Right atrium auricular region (tissue), 2 donors: ENCODE measurements at regions not wholly inside any gene's neighbourhood (a gene's known extent, or its start where the extent isn't known, plus 50 kb on each side); places are given as distances from the start of the nearest gene placed in this dataset.
"Not testable (repeated sequence)": the region's sequence is repeated elsewhere in the genome, so short reads cannot be mapped to it uniquely, and the experiment has no call there.

ENCODE experiments used
- DNase-seq: peaks from one replicate; pipeline ENCODE4 v3.0.0-alpha.2; 2019; ENCODE audit warnings: low spot score
- H3K27ac ChIP-seq, 2 donors: fragments of 200-600 bp; sonication (generic); 1 replicate in 1 of 2; 2 replicates in 1 of 2; pipeline ENCODE4 v1.5.1; 2016 to 2019
- H3K27me3 ChIP-seq, 2 donors: fragments of 200-600 bp; sonication (generic); one replicate each; pipeline versions ENCODE4 v1.5.1 to v1.6.0; 2017 to 2019
- H3K36me3 ChIP-seq: fragments of 200-600 bp; sonication (generic); one replicate; pipeline ENCODE4 v1.5.1; 2016
- H3K4me1 ChIP-seq, 2 donors: fragments of 200-600 bp; sonication (generic); one replicate each; pipeline versions ENCODE4 v1.5.1 to v1.6.0; 2017 to 2019
- H3K4me3 ChIP-seq, 2 donors: fragments of 200-600 bp; sonication (generic); 1 replicate in 1 of 2; 2 replicates in 1 of 2; pipeline ENCODE4 v1.5.1; 2017 to 2019; ENCODE audit warnings: mild to moderate bottlenecking in 1 of 2, moderate library complexity in 1 of 2
- H3K9me3 ChIP-seq, 2 donors: fragments of 200-600 bp; sonication (generic); one replicate each; pipeline ENCODE4 v1.5.1; 2019
- CTCF ChIP-seq, 2 donors: fragments of 200-600 bp; sonication (generic); IDR thresholded peaks; one replicate each; pipeline ENCODE4 v1.5.1; 2019; ENCODE audit warnings: antibody characterized with exemption in 2 of 2

GRCh38 chr6:25205629-25206028 is 73.5 kb upstream of the CARMIL1 start:
- H3K4me3 ChIP-seq, result no peak overlapping the region
- no peak overlapping the region for H3K27ac ChIP-seq
- H3K36me3 ChIP-seq, result no peaks in the 10 kb centered on the region
- H3K4me1 ChIP-seq, result no peaks in the 10 kb centered on the region
- no peaks in the 10 kb centered on the region for H3K27me3 ChIP-seq
- TF ChIP-seq CTCF (IDR thresholded peaks at IDR 0.05), result no peak
- DNase-seq, result no peak
- H3K9me3 ChIP-seq, result peaks cover 0 to 22% of the 10 kb centered on the region in 2 donors

DNA sequence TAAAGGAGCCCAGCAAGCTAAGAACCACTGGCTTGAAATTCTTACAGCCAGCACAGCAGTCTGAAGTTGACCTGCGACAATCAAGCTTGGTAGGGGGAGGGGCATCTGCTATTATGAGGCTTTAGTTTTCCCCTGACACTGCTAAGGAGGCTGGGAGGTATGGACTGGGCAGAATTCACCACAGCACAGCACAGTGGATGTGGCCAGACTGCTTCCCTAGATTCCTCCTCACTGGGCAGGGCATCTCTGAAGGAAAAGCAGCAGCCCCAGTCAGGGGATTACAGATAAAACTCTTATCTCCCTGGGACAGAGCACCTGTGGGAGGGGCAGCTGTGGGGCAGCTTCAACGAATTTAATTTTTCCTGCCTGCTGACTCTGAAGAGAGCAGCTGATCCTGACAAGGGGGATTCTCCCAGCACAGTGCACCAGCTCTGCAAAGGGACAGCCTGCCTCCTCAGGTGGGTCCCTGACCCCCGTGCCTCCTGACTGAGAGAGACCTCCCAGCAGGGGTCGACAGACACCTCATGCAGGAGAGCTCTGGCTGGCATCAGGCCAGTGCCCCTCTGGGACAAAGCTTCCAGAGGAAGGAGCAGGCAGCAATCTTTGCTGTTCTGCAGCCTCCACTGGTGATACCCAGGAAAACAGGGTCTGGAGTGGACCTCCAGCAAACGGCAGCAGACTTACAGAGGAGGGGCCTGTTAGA is 71.6 kb upstream of the CARMIL1 start:
- not testable (repeated sequence) for H3K27me3 ChIP-seq
- peaks cover 0 to 22% of the 10 kb centered on the region in 2 donors for H3K9me3 ChIP-seq

GRCh38 chr6:25215881-25216280 is 63.3 kb upstream of the CARMIL1 start:
- H3K9me3 ChIP-seq, result no peaks in the 10 kb centered on the region
- no peak for TF ChIP-seq CTCF (IDR thresholded peaks at IDR 0.05)

More for the DNA sequence above, 71.6 kb upstream of the CARMIL1 start:
- not testable (repeated sequence) for DNase-seq, H3K4me1 ChIP-seq, H3K4me3 ChIP-seq, H3K36me3 ChIP-seq, H3K27ac ChIP-seq

GRCh38 chr6:25217302-25217701 is 61.9 kb upstream of the CARMIL1 start:
- no peak for TF ChIP-seq CTCF (IDR thresholded peaks at IDR 0.05)
- H3K27ac ChIP-seq, result no peak overlapping the region
- peaks cover 0 to 4% of the 10 kb centered on the region in 2 donors for H3K4me1 ChIP-seq
- no peaks in the 10 kb centered on the region for H3K36me3 ChIP-seq
- no peak for DNase-seq
- no peaks in the 10 kb centered on the region for H3K9me3 ChIP-seq
- H3K27me3 ChIP-seq, result no peaks in the 10 kb centered on the region
- no peak overlapping the region for H3K4me3 ChIP-seq

More at GRCh38 chr6:25215881-25216280, 63.3 kb upstream of the CARMIL1 start:
- peaks cover 0 to 4% of the 10 kb centered on the region in 2 donors for H3K4me1 ChIP-seq
- no peak overlapping the region for H3K27ac ChIP-seq
- no peak for DNase-seq
- no peaks in the 10 kb centered on the region for H3K27me3 ChIP-seq
- no peaks in the 10 kb centered on the region for H3K36me3 ChIP-seq
- no peak overlapping the region for H3K4me3 ChIP-seq

DNA sequence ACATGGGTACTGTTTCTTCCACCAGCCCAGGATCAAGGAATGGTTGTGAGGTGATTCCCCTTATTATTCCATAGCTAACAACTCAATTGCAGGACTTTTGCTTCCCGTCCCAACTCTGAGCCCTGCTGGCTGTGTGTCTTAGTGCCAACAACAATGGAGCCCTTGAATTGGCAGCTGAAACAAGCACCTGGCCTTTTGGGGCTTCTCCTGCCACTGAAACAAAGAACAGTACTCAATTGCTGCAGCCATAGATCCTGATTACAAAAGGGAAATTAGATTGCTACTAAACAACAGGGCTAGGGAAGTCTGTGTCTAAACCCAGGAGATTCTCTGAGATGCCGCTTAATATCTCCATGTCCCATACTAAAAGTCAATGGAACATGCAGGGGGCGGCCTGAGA is 61.3 kb upstream of the CARMIL1 start:
- H3K4me1 ChIP-seq, result peaks cover 0 to 4% of the 10 kb centered on the region in 2 donors
- no peaks in the 10 kb centered on the region for H3K9me3 ChIP-seq
- H3K27ac ChIP-seq, result no peak overlapping the region
- no peaks in the 10 kb centered on the region for H3K36me3 ChIP-seq
- H3K4me3 ChIP-seq, result no peak overlapping the region
- H3K27me3 ChIP-seq, result no peaks in the 10 kb centered on the region
- no peak for TF ChIP-seq CTCF (IDR thresholded peaks at IDR 0.05)
- DNase-seq, result no peak

DNA sequence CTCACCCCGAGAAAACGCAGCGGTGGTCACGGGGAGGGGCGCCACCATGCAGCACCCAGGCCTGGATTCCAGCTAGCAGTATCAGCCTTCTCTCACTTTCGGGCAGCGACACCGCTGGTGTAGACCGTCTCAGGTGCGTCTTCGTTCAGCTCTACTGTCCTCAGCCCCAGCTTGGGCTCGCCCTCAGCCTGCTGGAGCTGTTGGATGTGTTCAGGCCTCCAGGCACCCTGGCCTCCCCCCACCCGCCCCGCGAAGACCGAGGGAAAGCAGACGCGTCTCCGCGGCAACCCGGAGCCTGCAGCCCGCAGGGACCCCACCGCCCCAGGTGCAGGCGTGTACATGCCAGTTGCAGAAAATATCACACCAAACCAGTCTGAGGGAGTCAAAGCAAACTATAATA is 60.8 kb upstream of the CARMIL1 start:
- H3K36me3 ChIP-seq, result no peaks in the 10 kb centered on the region
- TF ChIP-seq CTCF (IDR thresholded peaks at IDR 0.05), result no peak
- no peak for DNase-seq
- H3K4me3 ChIP-seq, result no peak overlapping the region
- H3K27me3 ChIP-seq, result no peaks in the 10 kb centered on the region
- no peaks in the 10 kb centered on the region for H3K9me3 ChIP-seq
- no peak overlapping the region for H3K27ac ChIP-seq
- peaks cover 0 to 8% of the 10 kb centered on the region in 2 donors for H3K4me1 ChIP-seq
